A549 (cell line): ENCODE measurements at regions not wholly inside any gene's neighbourhood (a gene's known extent, or its start where the extent isn't known, plus 50 kb on each side); places are given as distances from the start of the nearest gene placed in this dataset.

ENCODE experiments used
- JUNB ChIP-seq: fragments of >200 bp; sonication (Bioruptor Twin); formaldehyde crosslinking; IDR thresholded peaks from 2 replicates; pipeline ENCODE4 v1.6.1; 2016
- TF ChIP-seq, protein P1 (sequence below): fragments of >200 bp; sonication (Bioruptor Twin); formaldehyde crosslinking; IDR thresholded peaks from 3 replicates; pipeline ENCODE4 v1.5.1; 2016

DNA sequence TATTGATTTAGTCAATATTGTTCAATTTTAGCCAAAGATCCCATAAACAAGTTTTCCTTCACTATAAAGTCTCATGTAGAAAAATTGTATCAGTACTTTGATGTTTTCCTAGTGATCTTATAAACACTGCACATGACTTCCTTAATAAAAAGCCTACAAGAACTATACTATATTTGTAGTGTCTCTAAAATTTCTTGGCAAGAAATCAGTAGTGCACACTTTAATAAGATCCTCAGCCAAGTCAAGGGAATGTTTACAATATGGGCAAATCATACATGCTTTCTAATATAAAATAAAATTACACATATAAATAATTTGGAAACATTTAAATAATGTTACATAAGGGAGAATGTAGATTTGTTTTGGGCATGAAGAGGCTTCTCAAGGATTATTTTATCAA, 203.0 kb upstream of the CCDC179 start:
- TF ChIP-seq, protein P1, sequence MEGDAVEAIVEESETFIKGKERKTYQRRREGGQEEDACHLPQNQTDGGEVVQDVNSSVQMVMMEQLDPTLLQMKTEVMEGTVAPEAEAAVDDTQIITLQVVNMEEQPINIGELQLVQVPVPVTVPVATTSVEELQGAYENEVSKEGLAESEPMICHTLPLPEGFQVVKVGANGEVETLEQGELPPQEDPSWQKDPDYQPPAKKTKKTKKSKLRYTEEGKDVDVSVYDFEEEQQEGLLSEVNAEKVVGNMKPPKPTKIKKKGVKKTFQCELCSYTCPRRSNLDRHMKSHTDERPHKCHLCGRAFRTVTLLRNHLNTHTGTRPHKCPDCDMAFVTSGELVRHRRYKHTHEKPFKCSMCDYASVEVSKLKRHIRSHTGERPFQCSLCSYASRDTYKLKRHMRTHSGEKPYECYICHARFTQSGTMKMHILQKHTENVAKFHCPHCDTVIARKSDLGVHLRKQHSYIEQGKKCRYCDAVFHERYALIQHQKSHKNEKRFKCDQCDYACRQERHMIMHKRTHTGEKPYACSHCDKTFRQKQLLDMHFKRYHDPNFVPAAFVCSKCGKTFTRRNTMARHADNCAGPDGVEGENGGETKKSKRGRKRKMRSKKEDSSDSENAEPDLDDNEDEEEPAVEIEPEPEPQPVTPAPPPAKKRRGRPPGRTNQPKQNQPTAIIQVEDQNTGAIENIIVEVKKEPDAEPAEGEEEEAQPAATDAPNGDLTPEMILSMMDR = no peak
- TF ChIP-seq JUNB = no peak
